A673 (cell line): ENCODE measurements at regions not wholly inside any gene's neighbourhood (a gene's known extent, or its start where the extent isn't known, plus 50 kb on each side); places are given as distances from the start of the nearest gene placed in this dataset.

ENCODE experiments used
- BruUV-seq: library from RNA; stranded (reverse); fragments of 400-500 nt; replicated peaks from 2 replicates; lab custom pipeline; 2021; lab: Mats Ljungman, UMichigan
- CTCF ChIA-PET: fragments of 300-600 bp; sonication (Branson Sonifier 250); formaldehyde crosslinking; loops from one replicate; lab custom pipeline; 2022; ENCODE audit warnings: antibody characterized with exemption; lab: Charles Lee
- POLR2A ChIA-PET: fragments of 300-600 bp; sonication (Branson Sonifier 250); formaldehyde crosslinking; loops from one replicate; lab custom pipeline; 2022; ENCODE audit warnings: antibody characterized with exemption; ENCODE audit not compliant: low non-redundant PET; lab: Charles Lee
- DNase-seq: peaks from one replicate; pipeline ENCODE4 v3.0.0-alpha.2; 2015; ENCODE audit warnings: low spot score
- H3K27ac ChIP-seq: fragments of 200-600 bp; sonication (generic); 2 replicates; pipeline ENCODE4 v1.5.1; 2016; ENCODE audit warnings: mixed run types, low read depth, mild to moderate bottlenecking, mixed read lengths, antibody characterized with exemption, low read length; ENCODE audit not compliant: poor library complexity, severe bottlenecking
- H3K27me3 ChIP-seq: fragments of 200-600 bp; sonication (generic); replicated peaks from 2 replicates; pipeline ENCODE4 v1.6.1; 2017; ENCODE audit warnings: mixed run types, low read depth, mild to moderate bottlenecking, mixed read lengths, antibody characterized with exemption, low read length; ENCODE audit not compliant: insufficient read depth, poor library complexity
- H3K36me3 ChIP-seq: fragments of 200-600 bp; sonication (generic); 2 replicates; pipeline ENCODE4 v1.6.1; 2016; ENCODE audit warnings: mixed run types, mild to moderate bottlenecking, mixed read lengths, antibody characterized with exemption, low read length; ENCODE audit not compliant: insufficient read depth, poor library complexity, severe bottlenecking
- H3K4me1 ChIP-seq: fragments of 200-600 bp; sonication (generic); 2 replicates; pipeline ENCODE4 v1.6.1; 2017; ENCODE audit warnings: mixed run types, mild to moderate bottlenecking, mixed read lengths, antibody characterized with exemption, low read length; ENCODE audit not compliant: insufficient read depth, poor library complexity, severe bottlenecking
- H3K4me3 ChIP-seq: fragments of 200-600 bp; sonication (generic); 2 replicates; pipeline ENCODE4 v1.5.1; 2016; ENCODE audit warnings: low read depth, mixed run types, mild to moderate bottlenecking, mixed read lengths, low read length; ENCODE audit not compliant: poor library complexity, severe bottlenecking
- H3K9me3 ChIP-seq: fragments of 200-600 bp; sonication (generic); 2 replicates; pipeline ENCODE4 v1.6.1; 2016; ENCODE audit warnings: mixed run types, low read depth, mild to moderate bottlenecking, mixed read lengths, antibody characterized with exemption, low read length; ENCODE audit not compliant: poor library complexity, severe bottlenecking
- EZH2 ChIP-seq: fragments of 200-600 bp; sonication (generic); IDR thresholded peaks from 2 replicates; pipeline ENCODE4 v1.6.1; 2017; ENCODE audit warnings: borderline replicate concordance, low read depth, mild to moderate bottlenecking, mixed read lengths, antibody characterized with exemption, low read length; ENCODE audit not compliant: poor library complexity, severe bottlenecking
- intact Hi-C: fragments of 100-400 bp; cut with micrococcal nuclease; formaldehyde crosslinking; loops from one replicate; pipeline ENCODE4 v1.10.0; 2022; ENCODE audit not compliant: unreplicated experiment
- TF ChIP-seq, protein P1 (sequence below): fragments of 300-800, 200-600 bp; sonication (generic); conservative IDR thresholded peaks from 2 replicates; pipeline ENCODE4 v1.5.1; 2017; ENCODE audit warnings: low read depth, mild to moderate bottlenecking, antibody characterized with exemption, low read length, moderate library complexity, mixed read lengths

DNA sequence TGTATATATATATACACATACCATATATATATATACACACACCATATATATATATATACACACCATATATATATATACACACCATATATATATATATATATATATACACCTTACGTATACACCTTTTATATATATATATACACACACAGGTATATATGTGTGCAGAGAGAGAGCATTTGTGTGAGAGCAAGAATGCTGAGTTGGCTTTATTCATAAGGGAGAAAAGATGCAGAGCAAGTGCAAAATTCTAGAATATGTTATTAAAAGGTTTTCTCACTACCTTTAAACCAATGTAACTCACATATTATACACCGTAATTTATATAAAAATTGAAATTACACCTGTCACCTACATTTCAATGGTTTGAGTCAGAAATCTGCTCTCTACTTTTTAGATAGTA, 107.2 kb upstream of the ALCAM start:
- intact Hi-C loops: no loop called here
- Histone ChIP-seq H3K27me3 (no peaks in the 10 kb centered on the region), H3K27ac (no peak overlapping the region), H3K4me1 (peaks cover 27% of the 10 kb centered on the region), H3K9me3 (no peaks in the 10 kb centered on the region), H3K4me3 (no peak overlapping the region), H3K36me3 (no peaks in the 10 kb centered on the region)
- DNase-seq: no peak
- no TSS peak for BruUV-seq
- POLR2A ChIA-PET: no interaction called here
- TF ChIP-seq, protein P1, sequence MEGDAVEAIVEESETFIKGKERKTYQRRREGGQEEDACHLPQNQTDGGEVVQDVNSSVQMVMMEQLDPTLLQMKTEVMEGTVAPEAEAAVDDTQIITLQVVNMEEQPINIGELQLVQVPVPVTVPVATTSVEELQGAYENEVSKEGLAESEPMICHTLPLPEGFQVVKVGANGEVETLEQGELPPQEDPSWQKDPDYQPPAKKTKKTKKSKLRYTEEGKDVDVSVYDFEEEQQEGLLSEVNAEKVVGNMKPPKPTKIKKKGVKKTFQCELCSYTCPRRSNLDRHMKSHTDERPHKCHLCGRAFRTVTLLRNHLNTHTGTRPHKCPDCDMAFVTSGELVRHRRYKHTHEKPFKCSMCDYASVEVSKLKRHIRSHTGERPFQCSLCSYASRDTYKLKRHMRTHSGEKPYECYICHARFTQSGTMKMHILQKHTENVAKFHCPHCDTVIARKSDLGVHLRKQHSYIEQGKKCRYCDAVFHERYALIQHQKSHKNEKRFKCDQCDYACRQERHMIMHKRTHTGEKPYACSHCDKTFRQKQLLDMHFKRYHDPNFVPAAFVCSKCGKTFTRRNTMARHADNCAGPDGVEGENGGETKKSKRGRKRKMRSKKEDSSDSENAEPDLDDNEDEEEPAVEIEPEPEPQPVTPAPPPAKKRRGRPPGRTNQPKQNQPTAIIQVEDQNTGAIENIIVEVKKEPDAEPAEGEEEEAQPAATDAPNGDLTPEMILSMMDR: no peak
- no peak for TF ChIP-seq EZH2
- CTCF ChIA-PET: no interaction called here

DNA sequence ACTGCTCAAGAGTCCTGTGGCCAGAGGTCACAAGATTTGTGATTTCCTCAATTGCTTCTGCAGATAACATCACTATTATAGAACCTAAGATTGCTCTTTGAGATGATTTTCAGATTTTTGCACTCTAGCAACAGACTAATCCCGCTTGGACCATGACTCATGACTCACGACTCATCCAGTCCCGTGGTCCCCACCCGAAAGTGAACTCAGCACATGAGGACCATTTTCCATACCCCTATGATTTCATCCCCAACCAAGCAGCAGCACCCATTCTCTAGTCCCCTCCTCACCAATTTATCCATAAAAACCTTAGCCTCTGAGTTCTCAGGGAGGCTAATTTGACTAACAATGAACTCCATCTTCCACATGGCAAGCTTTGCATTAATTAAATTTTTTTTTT, 106.3 kb upstream of the ALCAM start:
- ChIA-PET CTCF (no interaction called here), POLR2A (no interaction called here)
- TF ChIP-seq EZH2: no peak
- TF ChIP-seq, protein P1: no peak
- DNase-seq: no peak
- Histone ChIP-seq H3K4me3 (no peak overlapping the region), H3K36me3 (no peaks in the 10 kb centered on the region), H3K27ac (no peak overlapping the region), H3K9me3 (no peaks in the 10 kb centered on the region), H3K4me1 (peaks cover 20% of the 10 kb centered on the region), H3K27me3 (no peaks in the 10 kb centered on the region)
- BruUV-seq: no TSS peak
- intact Hi-C loops: no loop called here

DNA sequence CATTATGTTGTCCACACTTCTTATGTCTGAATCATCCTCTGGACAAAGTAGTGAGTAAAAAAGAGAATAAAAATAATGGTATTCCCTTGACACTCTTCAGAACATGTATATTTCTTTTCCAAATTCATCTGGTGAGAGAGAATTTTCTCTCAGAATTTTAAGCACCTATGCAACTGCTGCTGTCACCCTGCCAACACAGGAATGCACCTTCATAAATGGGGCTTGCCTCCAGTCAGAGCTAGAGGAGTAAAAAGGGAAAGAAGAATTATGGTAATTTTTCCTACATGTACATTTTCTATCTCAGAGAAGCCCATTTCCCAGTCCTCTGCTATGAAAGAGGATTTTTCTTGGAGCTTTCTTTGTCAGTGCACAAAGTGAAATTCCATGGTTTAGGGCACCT, 92.2 kb upstream of the ALCAM start:
- no TSS peak for BruUV-seq
- no peaks in the 10 kb centered on the region for H3K36me3 ChIP-seq
- no peaks in the 10 kb centered on the region for H3K4me1 ChIP-seq
- no peaks in the 10 kb centered on the region for H3K9me3 ChIP-seq
- POLR2A ChIA-PET: no interaction called here
- CTCF ChIA-PET: no interaction called here
- H3K27me3 ChIP-seq: no peaks in the 10 kb centered on the region
- no peak for DNase-seq
- H3K27ac ChIP-seq: no peak overlapping the region
- no peak for TF ChIP-seq EZH2
- TF ChIP-seq, protein P1: no peak
- intact Hi-C loops: no loop called here
- no peak overlapping the region for H3K4me3 ChIP-seq
